Spleen (tissue), 11 donors: ENCODE measurements at regions not wholly inside any gene's neighbourhood (a gene's known extent, or its start where the extent isn't known, plus 50 kb on each side); places are given as distances from the start of the nearest gene placed in this dataset.

Experiments used
- DNase-seq: peaks from one replicate; pipeline ENCODE4 v3.0.0-alpha.2; 2020
- H3K27ac ChIP-seq, 8 donors: fragments of 200-600 bp; sonication (generic) in 7 of 8; 1 replicate in 4 of 8; 2 replicates in 4 of 8; pipeline versions ENCODE4 v1.5.0 to v1.8.0; 2016 to 2021; ENCODE audit warnings: inconsistent platforms in 4 of 8, mild to moderate bottlenecking in 4 of 8, moderate library complexity in 1 of 8
- H3K27me3 ChIP-seq, 7 donors: fragments of 200-600 bp; sonication (generic) in 6 of 7; replicated peaks in 1 of 7; 1 replicate in 4 of 7; 2 replicates in 3 of 7; pipeline versions ENCODE4 v1.5.0 to v1.8.0; 2016 to 2021; ENCODE audit warnings: inconsistent platforms in 3 of 7, mild to moderate bottlenecking in 1 of 7
- H3K36me3 ChIP-seq, 6 donors: fragments of 200-600 bp; sonication (generic) in 5 of 6; 1 replicate in 4 of 6; 2 replicates in 2 of 6; pipeline versions ENCODE4 v1.5.0 to v1.8.0; 2016 to 2021; ENCODE audit warnings: inconsistent platforms in 2 of 6
- H3K4me1 ChIP-seq, 6 donors: fragments of 200-600 bp; sonication (generic) in 5 of 6; 1 replicate in 3 of 6; 2 replicates in 3 of 6; pipeline versions ENCODE4 v1.5.0 to v1.8.0; 2016 to 2021; ENCODE audit warnings: inconsistent platforms in 3 of 6
- H3K4me3 ChIP-seq, 8 donors: fragments of 200-600 bp; sonication (generic) in 7 of 8; 1 replicate in 4 of 8; 2 replicates in 4 of 8; pipeline versions ENCODE4 v1.5.0 to v1.8.0; 2016 to 2021; ENCODE audit warnings: inconsistent platforms in 4 of 8, mild to moderate bottlenecking in 4 of 8, moderate library complexity in 2 of 8
- H3K9me3 ChIP-seq, 8 donors: fragments of 200-600 bp; sonication (generic) in 7 of 8; 1 replicate in 4 of 8; 2 replicates in 4 of 8; pipeline versions ENCODE4 v1.5.0 to v1.8.0; 2016 to 2021; ENCODE audit warnings: inconsistent platforms in 4 of 8
- CTCF ChIP-seq, 11 experiments: fragments of 200-600 bp in 7 of 11; fragments of 450-650 bp in 4 of 11; sonication (generic) in 4 of 11; IDR thresholded peaks in 8 of 11; conservative IDR thresholded peaks in 3 of 11; 1 replicate in 7 of 11; 2 replicates in 4 of 11; pipeline versions ENCODE4 v1.4.0 to v1.8.0; 2016 to 2021; ENCODE audit warnings: antibody characterized with exemption in 11 of 11, inconsistent platforms in 4 of 11, mild to moderate bottlenecking in 1 of 11
- POLR2A ChIP-seq, 3 donors: fragments of 450-650 bp; IDR thresholded peaks; one replicate each; pipeline ENCODE4 v1.5.1; 2017; ENCODE audit warnings: antibody characterized with exemption in 3 of 3, mild to moderate bottlenecking in 1 of 3
- POLR2AphosphoS5 ChIP-seq, 3 donors: sonication (generic); formaldehyde crosslinking; IDR thresholded peaks; one replicate each; pipeline ENCODE4 v1.5.1; 2017; ENCODE audit warnings: antibody characterized with exemption in 3 of 3
- WGBS, 5 donors: extraction: QIAGEN DNeasy Blood & Tissue Kit in 3 of 5; methylation state at CpG; one replicate each; pipeline versions ENCODE4 v1.1.5 to v1.1.7; 2013 to 2018; 5-methylcytosine and 5-hydroxymethylcytosine counted together
- intact Hi-C: fragments of 100-400 bp; cut with DNase I; formaldehyde crosslinking; loops from one replicate; pipeline ENCODE4 v1.15.0; 2023; ENCODE audit warnings: low total_unique reads
- donor health status: healthy with polysubstance abuse.
- donor health status: DM: no; HTN: no; CAD: no; lungs with moderate emphysema.
- donor health status: DM: no; HTN: no; CAD: no.
- donor health status: Bipolar disorder and iron deficiency.
- donor health status: healthy.
- donor health status: DM: no; HTN: no; CAD: no.
- donor health status: DM: yes; HTN: yes; CAD: no.

GRCh38 chr2:120932881-120933280 lies 197.2 kb downstream of the GLI2 start:
- intact Hi-C loops = no loop called here
- WGBS, 5 donors = 76 to 94% (median 79%) methylated on average over 7 of the region's 7 CpGs

DNA sequence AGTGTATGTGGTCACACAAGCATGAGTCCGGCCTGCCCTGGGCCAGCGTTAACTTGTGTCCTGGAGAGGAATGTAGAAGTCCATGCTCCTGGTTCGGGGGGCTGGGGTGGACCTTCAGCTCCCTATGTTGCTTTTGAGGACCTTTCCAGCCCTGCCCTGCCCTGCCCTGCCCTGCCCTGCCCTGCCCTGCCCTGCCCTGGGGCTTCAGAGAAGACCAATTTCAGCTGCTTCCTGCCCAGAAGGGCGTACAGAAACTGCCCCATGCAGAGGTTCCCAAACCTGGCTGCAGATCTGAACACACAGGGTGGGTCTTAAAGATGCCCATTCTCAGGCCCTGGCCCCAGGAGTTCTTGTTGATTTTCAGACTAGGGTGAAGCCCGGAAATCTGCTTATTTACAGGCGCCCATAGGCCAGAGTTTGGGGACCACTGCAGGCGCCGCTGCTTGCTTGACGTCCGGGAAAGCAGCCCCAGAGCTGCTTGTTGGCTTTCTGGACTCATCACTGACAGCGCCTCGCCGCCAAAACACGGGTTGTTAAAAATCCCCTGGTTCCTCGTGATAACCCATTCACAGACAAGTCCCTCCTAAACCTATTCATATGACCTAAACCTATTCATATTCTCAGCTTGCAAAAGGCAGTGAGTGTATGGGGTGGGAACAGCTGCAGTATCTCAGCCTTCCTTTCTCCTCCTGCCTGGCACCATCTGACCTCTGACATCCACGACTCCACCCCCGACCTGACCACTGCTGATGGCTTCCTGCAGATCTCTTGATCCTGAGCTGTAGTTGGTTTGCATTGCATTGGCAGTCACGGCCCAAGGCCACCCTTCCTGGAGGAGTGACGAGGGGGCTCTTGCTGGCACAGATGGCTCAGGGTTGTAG lies 198.3 kb downstream of the GLI2 start:
- WGBS, 5 donors = 78 to 86% (median 80%) methylated on average over 16 to 19 of the region's 19 CpGs
- peaks cover 0 to 5% (median 0%) of the 10 kb centered on the region in 7 donors for H3K27me3 ChIP-seq
- H3K4me3 ChIP-seq = no peak overlapping the region
- DNase-seq = no peak
- H3K36me3 ChIP-seq = no peaks in the 10 kb centered on the region
- no peak for TF ChIP-seq POLR2A (IDR thresholded peaks at IDR 0.05)
- TF ChIP-seq CTCF (IDR thresholded peaks at IDR 0.05 in 8 of 11, conservative IDR thresholded peaks at IDR 0.05 in 3 of 11) = no peak
- TF ChIP-seq POLR2AphosphoS5 (IDR thresholded peaks at IDR 0.05) = no peak
- peak overlapping the region in 1 of 8 donors; percentile 9 for H3K27ac ChIP-seq
- H3K9me3 ChIP-seq = peaks cover 0 to 9% (median 0%) of the 10 kb centered on the region in 8 donors
- peaks cover 0 to 25% (median 3%) of the 10 kb centered on the region in 6 donors for H3K4me1 ChIP-seq
- intact Hi-C loops = no loop called here

More at GRCh38 chr2:120932881-120933280, 197.2 kb downstream of the GLI2 start:
- Histone ChIP-seq H3K36me3 (no peaks in the 10 kb centered on the region), H3K9me3 (peaks cover 0 to 9% (median 0%) of the 10 kb centered on the region in 8 donors), H3K4me3 (no peak overlapping the region), H3K27ac (no peak overlapping the region), H3K4me1 (peaks cover 0 to 25% (median 3%) of the 10 kb centered on the region in 6 donors), H3K27me3 (peaks cover 0 to 5% (median 0%) of the 10 kb centered on the region in 7 donors)
- TF ChIP-seq POLR2AphosphoS5 (IDR thresholded peaks at IDR 0.05) (no peak), POLR2A (IDR thresholded peaks at IDR 0.05) (no peak), CTCF (IDR thresholded peaks at IDR 0.05 in 8 of 11, conservative IDR thresholded peaks at IDR 0.05 in 3 of 11) (no peak)
- DNase-seq = no peak

DNA sequence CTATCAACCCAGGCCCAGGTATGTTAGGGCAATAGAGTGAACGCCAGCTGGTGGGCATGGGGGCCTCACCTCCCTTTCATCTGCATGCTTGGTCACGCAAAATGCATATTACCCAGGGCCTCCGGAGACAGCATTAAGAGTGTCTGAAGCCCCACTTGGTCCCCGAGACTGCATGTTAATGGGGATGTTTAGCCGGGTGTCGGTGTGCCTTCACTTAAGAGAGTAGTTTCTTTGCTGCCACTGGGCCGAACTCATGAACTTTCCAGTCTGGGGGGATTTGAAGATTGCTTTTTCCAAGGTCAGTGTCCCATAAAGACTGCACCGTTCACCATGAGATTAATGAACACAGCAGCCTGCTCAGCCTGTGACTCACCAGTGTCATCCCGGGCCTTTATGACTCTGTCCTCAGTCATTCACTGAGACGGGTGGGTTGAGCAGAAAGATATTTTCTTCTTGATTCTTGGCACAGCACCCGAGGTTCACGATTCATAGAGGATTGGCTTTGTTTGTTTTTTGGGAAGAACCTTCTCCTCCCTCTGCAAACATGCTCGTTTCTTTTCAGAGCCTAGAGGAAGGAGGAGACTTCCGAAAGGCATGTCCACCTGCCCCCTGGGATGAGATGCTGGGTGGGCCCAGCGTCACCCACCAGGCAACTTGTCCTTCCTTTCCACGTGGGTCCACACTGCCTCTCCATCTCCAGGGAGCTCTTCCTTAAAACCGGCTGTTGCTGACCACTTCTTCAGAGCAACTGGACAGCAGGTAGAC lies 199.1 kb downstream of the GLI2 start:
- WGBS, 5 donors = 61 to 88% (median 80%) methylated on average over 17 of the region's 17 CpGs
- Histone ChIP-seq H3K27ac (peak overlapping the region in 2 of 8 donors; percentile 12 to 13), H3K4me3 (no peak overlapping the region), H3K4me1 (peaks cover 0 to 25% (median 3%) of the 10 kb centered on the region in 6 donors), H3K36me3 (no peaks in the 10 kb centered on the region), H3K9me3 (peaks cover 0 to 9% (median 0%) of the 10 kb centered on the region in 8 donors), H3K27me3 (peaks cover 0 to 5% (median 0%) of the 10 kb centered on the region in 7 donors)
- no peak for DNase-seq
- TF ChIP-seq CTCF (IDR thresholded peaks at IDR 0.05 in 8 of 11, conservative IDR thresholded peaks at IDR 0.05 in 3 of 11) (no peak), POLR2AphosphoS5 (IDR thresholded peaks at IDR 0.05) (no peak), POLR2A (IDR thresholded peaks at IDR 0.05) (no peak)
- intact Hi-C loops = no loop called here
